Loucy (cell line): ENCODE measurements at regions not wholly inside any gene's neighbourhood (a gene's known extent, or its start where the extent isn't known, plus 50 kb on each side); places are given as distances from the start of the nearest gene placed in this dataset.

ENCODE experiments used
- EZH2phosphoT487 ChIP-seq: fragments of 200-600 bp; IDR thresholded peaks from 2 replicates; pipeline ENCODE4 v1.6.1; 2018; ENCODE audit warnings: antibody characterized with exemption, mild to moderate bottlenecking, moderate library complexity, borderline replicate concordance
- TF ChIP-seq, protein P1 (sequence below): fragments of 200-600 bp; sonication (generic); conservative IDR thresholded peaks from 2 replicates; pipeline ENCODE4 v1.5.1; 2014; ENCODE audit warnings: mild to moderate bottlenecking, antibody characterized with exemption, low read length

DNA sequence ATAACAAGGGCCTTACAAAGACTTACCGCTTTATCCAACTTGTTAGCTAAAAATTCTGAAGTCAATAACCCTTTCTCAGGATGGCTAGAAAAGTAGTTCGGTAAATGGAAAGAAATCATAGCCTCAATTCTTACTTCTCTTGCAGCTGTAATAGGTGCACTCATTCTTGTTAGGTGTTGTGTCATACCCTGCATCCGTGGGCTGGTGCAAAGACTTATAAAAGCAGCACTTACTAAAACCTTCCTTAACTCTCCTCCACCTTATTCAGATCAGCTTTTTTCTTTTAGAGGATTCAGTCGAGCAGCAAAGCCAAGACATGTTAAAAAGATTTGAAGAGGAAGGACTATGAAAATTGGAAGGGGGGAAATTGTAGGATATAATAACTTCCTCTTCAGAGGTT is 238.2 kb upstream of the DIO3 start:
- TF ChIP-seq, protein P1, sequence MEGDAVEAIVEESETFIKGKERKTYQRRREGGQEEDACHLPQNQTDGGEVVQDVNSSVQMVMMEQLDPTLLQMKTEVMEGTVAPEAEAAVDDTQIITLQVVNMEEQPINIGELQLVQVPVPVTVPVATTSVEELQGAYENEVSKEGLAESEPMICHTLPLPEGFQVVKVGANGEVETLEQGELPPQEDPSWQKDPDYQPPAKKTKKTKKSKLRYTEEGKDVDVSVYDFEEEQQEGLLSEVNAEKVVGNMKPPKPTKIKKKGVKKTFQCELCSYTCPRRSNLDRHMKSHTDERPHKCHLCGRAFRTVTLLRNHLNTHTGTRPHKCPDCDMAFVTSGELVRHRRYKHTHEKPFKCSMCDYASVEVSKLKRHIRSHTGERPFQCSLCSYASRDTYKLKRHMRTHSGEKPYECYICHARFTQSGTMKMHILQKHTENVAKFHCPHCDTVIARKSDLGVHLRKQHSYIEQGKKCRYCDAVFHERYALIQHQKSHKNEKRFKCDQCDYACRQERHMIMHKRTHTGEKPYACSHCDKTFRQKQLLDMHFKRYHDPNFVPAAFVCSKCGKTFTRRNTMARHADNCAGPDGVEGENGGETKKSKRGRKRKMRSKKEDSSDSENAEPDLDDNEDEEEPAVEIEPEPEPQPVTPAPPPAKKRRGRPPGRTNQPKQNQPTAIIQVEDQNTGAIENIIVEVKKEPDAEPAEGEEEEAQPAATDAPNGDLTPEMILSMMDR, result no peak
- no peak for TF ChIP-seq EZH2phosphoT487
